ENCODE measurements at regions not wholly inside any gene's neighbourhood (a gene's known extent, or its start where the extent isn't known, plus 50 kb on each side); places are given as distances from the start of the nearest gene placed in this dataset.

- H3K4me1 ChIP-seq (ENCODE audit: control insufficient read depth in 1 of 2, insufficient read depth in 1 of 2, low read depth in 1 of 2, low read length in 1 of 2), result no peaks in the 10 kb centered on the region
- no peak overlapping the region for H3K4me3 ChIP-seq (ENCODE audit: low read depth in 1 of 2, low read length in 1 of 2)
- no peaks in the 10 kb centered on the region for H3K36me3 ChIP-seq
- H3K9me3 ChIP-seq, result no peaks in the 10 kb centered on the region
- no peak for TF ChIP-seq CTCF (IDR thresholded peaks at IDR 0.05)
- H3K27me3 ChIP-seq, result no peaks in the 10 kb centered on the region
- no peak overlapping the region for H3K27ac ChIP-seq
These were observed 325.2 kb downstream of the MFSD1 start for GRCh38 chr3:159127021-159127392.

GRCh38 chr3:159128628-159129027 lies 326.8 kb downstream of the MFSD1 start:
- Histone ChIP-seq H3K27me3 (no peaks in the 10 kb centered on the region), H3K4me3 (ENCODE audit: low read depth in 1 of 2, low read length in 1 of 2) (no peak overlapping the region), H3K36me3 (no peaks in the 10 kb centered on the region), H3K4me1 (ENCODE audit: control insufficient read depth in 1 of 2, insufficient read depth in 1 of 2, low read depth in 1 of 2, low read length in 1 of 2) (no peaks in the 10 kb centered on the region), H3K27ac (no peak overlapping the region), H3K9me3 (no peaks in the 10 kb centered on the region)
- TF ChIP-seq CTCF (IDR thresholded peaks at IDR 0.05), result no peak

- Histone ChIP-seq H3K9me3 (no peaks in the 10 kb centered on the region), H3K4me3 (ENCODE audit: low read depth in 1 of 2, low read length in 1 of 2) (no peak overlapping the region), H3K36me3 (no peaks in the 10 kb centered on the region), H3K27me3 (no peaks in the 10 kb centered on the region), H3K27ac (no peak overlapping the region), H3K4me1 (ENCODE audit: control insufficient read depth in 1 of 2, insufficient read depth in 1 of 2, low read depth in 1 of 2, low read length in 1 of 2) (no peaks in the 10 kb centered on the region)
- no peak for TF ChIP-seq CTCF (IDR thresholded peaks at IDR 0.05)
These were observed 328.3 kb downstream of the MFSD1 start for GRCh38 chr3:159130108-159130507.

- no peak for TF ChIP-seq CTCF (IDR thresholded peaks at IDR 0.05)
- no peaks in the 10 kb centered on the region for H3K36me3 ChIP-seq
- H3K4me1 ChIP-seq (ENCODE audit: control insufficient read depth in 1 of 2, insufficient read depth in 1 of 2, low read depth in 1 of 2, low read length in 1 of 2), result no peaks in the 10 kb centered on the region
- H3K27me3 ChIP-seq, result no peaks in the 10 kb centered on the region
- H3K4me3 ChIP-seq (ENCODE audit: low read depth in 1 of 2, low read length in 1 of 2), result no peak overlapping the region
- H3K9me3 ChIP-seq, result no peaks in the 10 kb centered on the region
- no peak overlapping the region for H3K27ac ChIP-seq
These were observed 329.5 kb downstream of the MFSD1 start for GRCh38 chr3:159131376-159131775.

GRCh38 chr3:159137949-159138348 lies 336.1 kb downstream of the MFSD1 start:
- H3K4me3 ChIP-seq (ENCODE audit: low read depth in 1 of 2, low read length in 1 of 2), result no peak overlapping the region
- H3K27me3 ChIP-seq, result no peaks in the 10 kb centered on the region
- no peaks in the 10 kb centered on the region for H3K4me1 ChIP-seq (ENCODE audit: control insufficient read depth in 1 of 2, insufficient read depth in 1 of 2, low read depth in 1 of 2, low read length in 1 of 2)
- no peak overlapping the region for H3K27ac ChIP-seq
- no peaks in the 10 kb centered on the region for H3K9me3 ChIP-seq
- no peaks in the 10 kb centered on the region for H3K36me3 ChIP-seq
- no peak for TF ChIP-seq CTCF (IDR thresholded peaks at IDR 0.05)

GRCh38 chr3:159139326-159139725 lies 337.5 kb downstream of the MFSD1 start:
- no peak overlapping the region for H3K4me3 ChIP-seq (ENCODE audit: low read depth in 1 of 2, low read length in 1 of 2)
- no peak for TF ChIP-seq CTCF (IDR thresholded peaks at IDR 0.05)
- H3K4me1 ChIP-seq (ENCODE audit: control insufficient read depth in 1 of 2, insufficient read depth in 1 of 2, low read depth in 1 of 2, low read length in 1 of 2), result no peaks in the 10 kb centered on the region
- no peaks in the 10 kb centered on the region for H3K36me3 ChIP-seq
- no peak overlapping the region for H3K27ac ChIP-seq
- no peaks in the 10 kb centered on the region for H3K27me3 ChIP-seq
- no peaks in the 10 kb centered on the region for H3K9me3 ChIP-seq

Data from neutrophil (primary cell).